SU-DHL-6 (cell line): ENCODE measurements at regions not wholly inside any gene's neighbourhood (a gene's known extent, or its start where the extent isn't known, plus 50 kb on each side); places are given as distances from the start of the nearest gene placed in this dataset.

Experiments used
- H2AFZ ChIP-seq: fragments of 200-600 bp; sonication (generic); 2 replicates; pipeline ENCODE4 v1.6.1; 2014; ENCODE audit warnings: low read depth, mild to moderate bottlenecking, moderate library complexity, mixed read lengths, antibody characterized with exemption, low read length; ENCODE audit not compliant: severe bottlenecking
- H3F3A ChIP-seq: fragments of 200-600 bp; shearing (Covaris generic); 2 replicates; pipeline ENCODE4 v1.6.0; 2016; ENCODE audit warnings: antibody characterized with exemption, mild to moderate bottlenecking; ENCODE audit not compliant: insufficient read depth
- H3K27ac ChIP-seq: fragments of 200-600 bp; sonication (generic); 2 replicates; pipeline ENCODE4 v1.5.1; 2016; ENCODE audit warnings: low read depth, mild to moderate bottlenecking, low read length, moderate library complexity, mixed read lengths
- H3K27me3 ChIP-seq: fragments of 200-600 bp; sonication (generic), shearing (Covaris generic); 2 replicates; pipeline ENCODE4 v1.6.0; 2014; ENCODE audit warnings: mild to moderate bottlenecking, low read length
- H3K36me3 ChIP-seq: fragments of 200-600 bp; sonication (generic); 2 replicates; pipeline ENCODE4 v1.6.1; 2014; ENCODE audit warnings: mild to moderate bottlenecking, low read length, mixed read lengths
- H3K4me2 ChIP-seq: fragments of 300-600, 200-600 bp; shearing (Covaris generic), sonication (generic); 2 replicates; pipeline ENCODE4 v1.6.0; 2014; ENCODE audit warnings: low read length, low read depth, mild to moderate bottlenecking; ENCODE audit not compliant: poor library complexity, severe bottlenecking
- H3K4me3 ChIP-seq: fragments of 200-600 bp; sonication (generic); 2 replicates; pipeline ENCODE4 v1.5.1; 2014; ENCODE audit warnings: antibody characterized with exemption, low read length, mild to moderate bottlenecking, mixed read lengths; ENCODE audit not compliant: insufficient read depth, poor library complexity, severe bottlenecking
- H3K79me2 ChIP-seq: fragments of 200-600 bp; sonication (generic); 2 replicates; pipeline ENCODE4 v1.6.1; 2014; ENCODE audit warnings: mild to moderate bottlenecking, low read length, moderate library complexity; ENCODE audit not compliant: insufficient read depth
- H3K9ac ChIP-seq: fragments of 200-600 bp; sonication (generic); 2 replicates; pipeline ENCODE4 v1.7.0; 2014; ENCODE audit warnings: mild to moderate bottlenecking, low read length
- H3K9me2 ChIP-seq: fragments of 200-600 bp; sonication (generic); replicated peaks from 2 replicates; pipeline ENCODE4 v1.6.1; 2014; ENCODE audit warnings: low read length; ENCODE audit not compliant: insufficient read depth
- H3K9me3 ChIP-seq: fragments of 200-600 bp; sonication (generic); 2 replicates; pipeline ENCODE4 v1.6.1; 2014; ENCODE audit warnings: low read length, mixed read lengths; ENCODE audit not compliant: insufficient read depth
- H4K20me1 ChIP-seq: fragments of 200-600 bp; sonication (generic); 2 replicates; pipeline ENCODE4 v1.6.1; 2014; ENCODE audit warnings: low read depth, mild to moderate bottlenecking, antibody characterized with exemption, low read length, moderate library complexity, mixed read lengths
- EZH2phosphoT487 ChIP-seq: fragments of 200-600 bp; sonication (generic), shearing (Covaris generic); conservative IDR thresholded peaks from 2 replicates; pipeline ENCODE4 v1.6.1; 2018; ENCODE audit warnings: mild to moderate bottlenecking, antibody characterized with exemption, low read length, moderate library complexity, mixed read lengths
- TF ChIP-seq, protein P1 (sequence below): fragments of 200-600 bp; sonication (generic); IDR thresholded peaks from one replicate; pipeline ENCODE4 v1.5.1; 2017; ENCODE audit warnings: antibody characterized with exemption, mild to moderate bottlenecking, low read length, moderate library complexity; ENCODE audit not compliant: insufficient read depth, poor library complexity, severe bottlenecking

DNA sequence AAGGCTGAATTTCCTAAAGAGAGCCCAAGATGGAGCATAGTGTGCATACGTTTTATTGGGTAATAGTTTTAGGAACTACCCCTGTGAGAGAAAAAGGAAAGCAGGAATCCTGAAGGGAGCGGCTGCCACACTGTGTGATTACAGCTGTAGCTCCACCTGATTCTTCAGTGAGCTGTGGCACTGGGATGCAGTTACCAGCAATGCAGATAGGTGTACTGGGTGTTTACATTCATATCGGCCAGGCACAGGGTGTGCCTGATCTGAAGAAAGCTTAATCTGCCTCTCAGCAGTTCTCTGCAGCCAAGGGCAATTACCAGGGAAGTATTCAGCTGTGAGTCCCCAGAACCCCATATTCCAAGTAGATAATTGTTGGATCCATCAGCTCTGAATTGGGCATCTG is 1541.8 kb downstream of the EFNB2 start:
- no peak overlapping the region for H3K27ac ChIP-seq
- H2AFZ ChIP-seq: no peak overlapping the region
- no peaks in the 10 kb centered on the region for H3K9me2 ChIP-seq
- H3K4me3 ChIP-seq: no peak overlapping the region
- H3K9ac ChIP-seq: no peak overlapping the region
- no peaks in the 10 kb centered on the region for H4K20me1 ChIP-seq
- no peak overlapping the region for H3K4me2 ChIP-seq
- H3F3A ChIP-seq: no peaks in the 10 kb centered on the region
- no peaks in the 10 kb centered on the region for H3K9me3 ChIP-seq
- H3K36me3 ChIP-seq: no peaks in the 10 kb centered on the region
- H3K79me2 ChIP-seq: no peaks in the 10 kb centered on the region
- TF ChIP-seq, protein P1, sequence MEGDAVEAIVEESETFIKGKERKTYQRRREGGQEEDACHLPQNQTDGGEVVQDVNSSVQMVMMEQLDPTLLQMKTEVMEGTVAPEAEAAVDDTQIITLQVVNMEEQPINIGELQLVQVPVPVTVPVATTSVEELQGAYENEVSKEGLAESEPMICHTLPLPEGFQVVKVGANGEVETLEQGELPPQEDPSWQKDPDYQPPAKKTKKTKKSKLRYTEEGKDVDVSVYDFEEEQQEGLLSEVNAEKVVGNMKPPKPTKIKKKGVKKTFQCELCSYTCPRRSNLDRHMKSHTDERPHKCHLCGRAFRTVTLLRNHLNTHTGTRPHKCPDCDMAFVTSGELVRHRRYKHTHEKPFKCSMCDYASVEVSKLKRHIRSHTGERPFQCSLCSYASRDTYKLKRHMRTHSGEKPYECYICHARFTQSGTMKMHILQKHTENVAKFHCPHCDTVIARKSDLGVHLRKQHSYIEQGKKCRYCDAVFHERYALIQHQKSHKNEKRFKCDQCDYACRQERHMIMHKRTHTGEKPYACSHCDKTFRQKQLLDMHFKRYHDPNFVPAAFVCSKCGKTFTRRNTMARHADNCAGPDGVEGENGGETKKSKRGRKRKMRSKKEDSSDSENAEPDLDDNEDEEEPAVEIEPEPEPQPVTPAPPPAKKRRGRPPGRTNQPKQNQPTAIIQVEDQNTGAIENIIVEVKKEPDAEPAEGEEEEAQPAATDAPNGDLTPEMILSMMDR: no peak
- no peak for TF ChIP-seq EZH2phosphoT487
- H3K27me3 ChIP-seq: no peaks in the 10 kb centered on the region

DNA sequence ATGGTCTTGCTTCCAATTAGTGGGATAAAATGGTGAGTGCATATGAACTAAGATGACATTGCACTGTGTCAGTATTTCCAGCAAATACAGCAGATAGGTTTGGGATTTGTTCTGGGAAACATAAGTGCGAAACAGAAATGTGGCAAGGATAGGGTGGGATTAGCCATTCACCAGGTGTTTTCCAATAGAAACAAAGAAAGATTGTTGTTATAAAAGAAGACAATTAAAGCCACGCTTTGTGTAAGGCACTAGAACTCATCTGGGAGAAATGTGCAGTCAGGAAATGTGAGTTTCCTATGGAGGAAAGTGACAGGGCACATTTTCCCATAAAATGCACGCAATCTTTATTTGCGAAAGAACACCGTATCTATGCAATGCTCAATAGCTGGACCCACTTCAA is 1547.8 kb downstream of the EFNB2 start:
- Histone ChIP-seq H3K4me3 (no peak overlapping the region), H3K9me3 (no peaks in the 10 kb centered on the region), H3F3A (no peaks in the 10 kb centered on the region), H3K27ac (no peak overlapping the region), H2AFZ (no peak overlapping the region), H3K9me2 (no peaks in the 10 kb centered on the region), H3K36me3 (no peaks in the 10 kb centered on the region), H3K79me2 (no peaks in the 10 kb centered on the region), H4K20me1 (no peaks in the 10 kb centered on the region), H3K9ac (no peak overlapping the region), H3K4me2 (no peak overlapping the region), H3K27me3 (no peaks in the 10 kb centered on the region)
- TF ChIP-seq EZH2phosphoT487: no peak

DNA sequence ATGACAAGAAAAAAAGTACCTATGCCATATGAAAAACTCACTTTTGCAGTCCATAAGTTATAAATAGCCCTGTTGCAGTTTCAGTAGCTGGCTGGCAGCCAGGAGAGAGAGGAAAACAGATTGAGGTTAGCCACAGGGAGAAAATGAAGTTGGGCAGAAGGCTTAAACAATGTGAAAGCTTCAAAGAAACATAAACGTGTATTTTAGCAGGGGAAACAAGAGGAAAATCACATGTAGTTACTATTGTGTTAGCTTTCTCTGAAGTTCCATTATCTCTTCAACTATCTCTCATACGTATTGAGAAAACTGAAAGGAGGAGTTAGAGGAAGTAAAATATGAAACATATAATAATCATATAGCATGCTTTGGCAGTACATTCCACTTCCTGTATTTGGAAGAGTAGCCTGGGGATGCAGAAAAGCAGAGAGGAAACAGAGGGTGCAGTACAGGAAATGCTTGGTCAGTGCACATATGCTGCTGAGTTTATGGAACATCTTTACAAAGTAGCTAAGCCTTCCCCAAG is 1551.1 kb downstream of the EFNB2 start:
- Histone ChIP-seq H3K79me2 (no peaks in the 10 kb centered on the region), H3K36me3 (no peaks in the 10 kb centered on the region), H3K4me3 (no peak overlapping the region), H3K27ac (no peak overlapping the region), H4K20me1 (no peaks in the 10 kb centered on the region), H3K9me3 (no peaks in the 10 kb centered on the region), H3K9ac (no peak overlapping the region), H3K9me2 (no peaks in the 10 kb centered on the region; the same call in 1 of the 2 replicates), H3K4me2 (no peak overlapping the region), H2AFZ (no peak overlapping the region), H3K27me3 (no peaks in the 10 kb centered on the region), H3F3A (no peaks in the 10 kb centered on the region)
- TF ChIP-seq, protein P1: no peak
- TF ChIP-seq EZH2phosphoT487: no peak

DNA sequence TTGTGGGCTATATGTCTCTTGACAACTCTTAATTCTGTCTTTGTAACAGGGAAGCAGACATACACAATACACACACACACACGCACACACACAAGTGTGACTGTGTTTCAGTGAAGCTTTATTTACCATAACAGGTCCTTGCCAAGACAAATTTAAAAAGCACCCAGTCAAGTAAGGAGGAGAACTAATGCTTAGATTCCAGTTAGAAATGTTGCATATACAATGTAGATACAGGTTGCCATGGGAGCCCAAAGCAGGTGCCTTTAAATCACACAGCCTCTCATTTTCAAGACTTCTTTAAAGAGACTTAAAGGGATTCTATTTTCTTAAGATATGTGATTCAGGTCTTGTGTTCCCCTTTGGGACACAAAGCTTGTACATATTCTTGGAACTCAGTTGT is 1551.9 kb downstream of the EFNB2 start:
- no peaks in the 10 kb centered on the region for H3F3A ChIP-seq
- no peaks in the 10 kb centered on the region for H3K36me3 ChIP-seq
- H3K27ac ChIP-seq: no peak overlapping the region
- no peak overlapping the region for H3K9ac ChIP-seq
- no peaks in the 10 kb centered on the region for H3K79me2 ChIP-seq
- H4K20me1 ChIP-seq: no peaks in the 10 kb centered on the region
- H3K4me2 ChIP-seq: no peak overlapping the region
- no peaks in the 10 kb centered on the region for H3K9me3 ChIP-seq
- no peak overlapping the region for H2AFZ ChIP-seq
- H3K27me3 ChIP-seq: no peaks in the 10 kb centered on the region
- TF ChIP-seq, protein P1: no peak
- TF ChIP-seq EZH2phosphoT487: no peak
- H3K9me2 ChIP-seq: no peaks in the 10 kb centered on the region; the same call in 1 of the 2 replicates
- no peak overlapping the region for H3K4me3 ChIP-seq
